GM13976 (cell line): ENCODE measurements at regions not wholly inside any gene's neighbourhood (a gene's known extent, or its start where the extent isn't known, plus 50 kb on each side); places are given as distances from the start of the nearest gene placed in this dataset.
"Not testable (repeated sequence)": the region's sequence is repeated elsewhere in the genome, so short reads cannot be mapped to it uniquely, and the experiment has no call there.

Experiments
- DNase-seq: peaks from one replicate; pipeline ENCODE4 v3.0.0; 2012; ENCODE audit warnings: low spot score
- CTCF ChIP-seq: IDR thresholded peaks from 2 replicates; pipeline ENCODE4 v1.5.1; 2012; ENCODE audit warnings: borderline replicate concordance, mild to moderate bottlenecking; ENCODE audit not compliant: insufficient read depth; ENCODE audit errors: extremely low read depth, missing control alignments, control extremely low read depth
- in situ Hi-C: fragments of 300-500 bp; cut with MboI; formaldehyde crosslinking; loops from one replicate; pipeline ENCODE4 v1.12.0; 2022; ENCODE audit warnings: low sequenced_read_pairs, mixed read lengths, inconsistent platforms; ENCODE audit not compliant: unreplicated experiment

- TF ChIP-seq CTCF = no peak
- no peak for DNase-seq
- in situ Hi-C loops = no loop called here
These were observed 1426.9 kb upstream of the ACVR2A start for GRCh38 chr2:146417942-146418341.

GRCh38 chr2:146415291-146415690 lies 1429.5 kb upstream of the ACVR2A start:
- no peak for TF ChIP-seq CTCF
- DNase-seq = no peak
- in situ Hi-C loops = no loop called here

- in situ Hi-C loops = no loop called here
- no peak for DNase-seq
- TF ChIP-seq CTCF = no peak
These were observed 1430.4 kb upstream of the ACVR2A start for GRCh38 chr2:146414456-146414855.

- no peak for DNase-seq
- no peak for TF ChIP-seq CTCF
- in situ Hi-C loops = no loop called here
These were observed 1431.7 kb upstream of the ACVR2A start for GRCh38 chr2:146413086-146413610.

GRCh38 chr2:146412625-146413024 lies 1432.2 kb upstream of the ACVR2A start:
- in situ Hi-C loops = no loop called here
- DNase-seq = no peak
- no peak for TF ChIP-seq CTCF

- in situ Hi-C loops, DNase-seq: not testable (repeated sequence)
These were observed 1439.2 kb upstream of the ACVR2A start for GRCh38 chr2:146405402-146406309.

- in situ Hi-C loops, DNase-seq: not testable (repeated sequence)
These were observed 1441.2 kb upstream of the ACVR2A start for GRCh38 chr2:146403546-146404160.
